Esophagus squamous epithelium (tissue), 5 donors: ENCODE measurements at regions not wholly inside any gene's neighbourhood (a gene's known extent, or its start where the extent isn't known, plus 50 kb on each side); places are given as distances from the start of the nearest gene placed in this dataset.

ENCODE experiments used
- DNase-seq: peaks from one replicate; lab custom pipeline; 2025; lab: John Stamatoyannopoulos, UW
- H3K27ac ChIP-seq, 4 donors: fragments of 200-600 bp; sonication (generic); one replicate each; pipeline ENCODE4 v1.5.1; 2016 to 2019; ENCODE audit warnings: mild to moderate bottlenecking in 1 of 4
- H3K27me3 ChIP-seq, 4 donors: fragments of 200-600 bp; sonication (generic); 1 replicate in 3 of 4; 2 replicates in 1 of 4; pipeline versions ENCODE4 v1.5.1 to v1.6.0; 2017 to 2021; ENCODE audit warnings: antibody characterized with exemption in 1 of 4
- H3K36me3 ChIP-seq, 3 donors: fragments of 200-600 bp; sonication (generic); one replicate each; pipeline ENCODE4 v1.5.1; 2016 to 2019
- H3K4me1 ChIP-seq, 3 donors: fragments of 200-600 bp; sonication (generic); one replicate each; pipeline ENCODE4 v1.5.1; 2017 to 2019
- H3K4me3 ChIP-seq, 4 donors: fragments of 200-600 bp; sonication (generic); 1 replicate in 3 of 4; 2 replicates in 1 of 4; pipeline ENCODE4 v1.5.1; 2016 to 2019; ENCODE audit warnings: mild to moderate bottlenecking in 2 of 4, moderate library complexity in 1 of 4
- H3K9me3 ChIP-seq, 3 donors: fragments of 200-600 bp; sonication (generic); one replicate each; pipeline ENCODE4 v1.5.1; 2016 to 2019
- POLR2A ChIP-seq, 4 donors: fragments of 450-650 bp; IDR thresholded peaks; one replicate each; pipeline ENCODE4 v1.6.1; 2017; ENCODE audit warnings: antibody characterized with exemption in 4 of 4, mild to moderate bottlenecking in 4 of 4, moderate library complexity in 3 of 4
- WGBS, 2 donors: methylation state at CpG; one replicate each; pipeline ENCODE4 v1.1.5; 2018; 5-methylcytosine and 5-hydroxymethylcytosine counted together
- intact Hi-C: fragments of 100-400 bp; cut with DNase I; formaldehyde crosslinking; loops from one replicate; pipeline ENCODE4 v1.15.0; 2022
- small RNA-seq, 4 donors: library from RNA; depleted of rRNA; stranded (forward); fragments of <200 nt; gene quantifications; one replicate each; pipeline ENCODE3, GENCODE V24; 2016
- TF ChIP-seq, protein P1 (sequence below), 6 experiments: fragments of 450-650 bp in 4 of 6; fragments of 200-600 bp in 2 of 6; sonication (generic) in 2 of 6; IDR thresholded peaks; one replicate each; pipeline ENCODE4 v1.5.1; 2016 to 2019; ENCODE audit warnings: antibody characterized with exemption in 6 of 6, mild to moderate bottlenecking in 4 of 6, moderate library complexity in 4 of 6
- donor health status: DM: yes; HTN: yes; CAD: no.

- no peak for DNase-seq
- WGBS, 2 donors: 67 to 72% methylated on average over 3 to 6 of the region's 6 CpGs
- Histone ChIP-seq H3K27ac (peak overlapping the region in 2 of 4 donors; percentile 37 to 38), H3K36me3 (no peaks in the 10 kb centered on the region), H3K4me1 (peaks cover 14 to 42% (median 18%) of the 10 kb centered on the region in 3 donors), H3K27me3 (no peaks in the 10 kb centered on the region), H3K9me3 (no peaks in the 10 kb centered on the region), H3K4me3 (no peak overlapping the region)
- TF ChIP-seq, protein P1, sequence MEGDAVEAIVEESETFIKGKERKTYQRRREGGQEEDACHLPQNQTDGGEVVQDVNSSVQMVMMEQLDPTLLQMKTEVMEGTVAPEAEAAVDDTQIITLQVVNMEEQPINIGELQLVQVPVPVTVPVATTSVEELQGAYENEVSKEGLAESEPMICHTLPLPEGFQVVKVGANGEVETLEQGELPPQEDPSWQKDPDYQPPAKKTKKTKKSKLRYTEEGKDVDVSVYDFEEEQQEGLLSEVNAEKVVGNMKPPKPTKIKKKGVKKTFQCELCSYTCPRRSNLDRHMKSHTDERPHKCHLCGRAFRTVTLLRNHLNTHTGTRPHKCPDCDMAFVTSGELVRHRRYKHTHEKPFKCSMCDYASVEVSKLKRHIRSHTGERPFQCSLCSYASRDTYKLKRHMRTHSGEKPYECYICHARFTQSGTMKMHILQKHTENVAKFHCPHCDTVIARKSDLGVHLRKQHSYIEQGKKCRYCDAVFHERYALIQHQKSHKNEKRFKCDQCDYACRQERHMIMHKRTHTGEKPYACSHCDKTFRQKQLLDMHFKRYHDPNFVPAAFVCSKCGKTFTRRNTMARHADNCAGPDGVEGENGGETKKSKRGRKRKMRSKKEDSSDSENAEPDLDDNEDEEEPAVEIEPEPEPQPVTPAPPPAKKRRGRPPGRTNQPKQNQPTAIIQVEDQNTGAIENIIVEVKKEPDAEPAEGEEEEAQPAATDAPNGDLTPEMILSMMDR (IDR thresholded peaks at IDR 0.05): no peak
- no peak for TF ChIP-seq POLR2A (IDR thresholded peaks at IDR 0.05)
- intact Hi-C loops: no loop called here
Measured at GRCh38 chr12:116506697-116507064, 52.5 kb upstream of the MAP1LC3B2 start.

DNA sequence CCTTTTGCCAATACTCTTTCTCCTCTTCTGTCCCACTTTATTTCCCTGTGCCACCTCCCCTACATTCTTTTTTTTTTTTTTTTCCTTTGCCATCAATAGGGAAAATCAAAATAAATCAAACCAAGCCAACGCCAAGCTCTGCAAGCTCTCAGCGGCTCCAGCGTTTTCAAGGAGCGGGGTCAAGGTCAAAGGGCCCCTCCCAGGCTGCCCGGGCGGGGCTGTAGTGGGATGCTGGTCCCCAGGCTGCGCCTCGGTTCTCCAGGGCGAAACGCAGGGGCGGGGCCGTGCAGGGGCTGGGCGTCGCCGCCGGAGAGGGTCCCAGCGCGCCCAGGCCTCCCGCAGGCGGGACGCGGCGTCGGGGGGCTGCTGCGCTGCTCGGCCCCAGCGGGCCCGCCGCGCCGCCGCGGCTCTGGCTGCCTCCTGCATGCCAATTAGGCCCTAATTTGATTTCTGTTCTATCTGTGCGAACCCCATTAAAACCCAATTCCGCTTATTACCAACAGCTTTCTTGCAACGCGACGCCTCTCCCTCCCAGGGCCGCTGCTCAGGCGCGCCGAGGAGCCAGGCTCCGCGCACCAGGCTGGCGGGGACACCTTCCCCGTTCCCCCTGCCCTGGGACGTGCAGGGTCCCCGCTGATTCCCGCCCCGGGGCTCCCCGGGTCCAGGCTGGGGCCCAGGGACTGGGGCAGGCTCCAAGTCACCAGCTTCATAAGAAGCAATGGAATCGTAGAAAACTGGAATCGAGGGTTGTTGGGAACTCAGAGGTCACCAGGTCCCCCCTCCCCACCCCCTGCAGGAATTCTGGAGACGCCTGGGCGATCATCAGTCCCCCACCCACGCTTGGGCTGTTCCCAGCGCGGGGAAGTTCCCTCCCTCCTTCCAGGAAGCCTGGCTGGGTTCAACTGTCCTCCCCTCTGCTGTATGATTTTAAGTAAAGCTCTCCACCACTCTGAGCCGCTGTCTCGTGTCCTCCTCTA lies 50.7 kb upstream of the MAP1LC3B2 start:
- H3K36me3 ChIP-seq: no peaks in the 10 kb centered on the region
- peak overlapping the region; percentile 10 to 88 (median 72) for H3K27ac ChIP-seq
- H3K4me1 ChIP-seq: peaks cover 14 to 42% (median 18%) of the 10 kb centered on the region in 3 donors
- TF ChIP-seq, protein P1 (IDR thresholded peaks at IDR 0.05): no peak
- no peak for TF ChIP-seq POLR2A (IDR thresholded peaks at IDR 0.05)
- peak overlapping the region; percentile 11 to 71 (median 44) for H3K4me3 ChIP-seq
- WGBS, 2 donors: 4 to 6% methylated on average over 5 to 13 of the region's 60 CpGs
- H3K27me3 ChIP-seq: no peaks in the 10 kb centered on the region
- no peaks in the 10 kb centered on the region for H3K9me3 ChIP-seq
- intact Hi-C loops: no loop called here
- DNase-seq: no peak

Small RNAs in the stretch of these regions (small RNA-seq; reads per million reads assigned to genes)
- gene MIR4472-2: 0 reads per million in 4 donors
